HL-60 (cell line): ENCODE measurements at regions not wholly inside any gene's neighbourhood (a gene's known extent, or its start where the extent isn't known, plus 50 kb on each side); places are given as distances from the start of the nearest gene placed in this dataset.
A peak's percentile ranks its signal among the peaks of the same experiment; 100 is the strongest.

Experiments used
- DNase-seq, 2 experiments: peaks; one replicate each; pipeline ENCODE4 v3.0.0-alpha.2; 2010 to 2020; ENCODE audit warnings: low read depth in 1 of 2, low spot score in 1 of 2
- H3K27ac ChIP-seq: fragments of 250-450 bp; sonication (Bioruptor Pico); replicated peaks from 2 replicates; pipeline ENCODE4 v1.5.1; 2020; ENCODE audit warnings: mild to moderate bottlenecking, moderate library complexity
- H3K27me3 ChIP-seq: fragments of 250-450 bp; sonication (Bioruptor Pico); 2 replicates; pipeline ENCODE4 v1.5.1; 2021; ENCODE audit warnings: mild to moderate bottlenecking, moderate library complexity; ENCODE audit not compliant: insufficient read depth, poor library complexity, severe bottlenecking
- H3K4me3 ChIP-seq: replicated peaks from 2 replicates; pipeline ENCODE4 v1.5.1; 2011; ENCODE audit warnings: mild to moderate bottlenecking, control low read depth, low read length; ENCODE audit not compliant: insufficient read depth
- CTCF ChIP-seq: IDR thresholded peaks from one replicate; pipeline ENCODE4 v1.5.1; 2011; ENCODE audit warnings: low read length, control low read depth, inconsistent platforms; ENCODE audit not compliant: insufficient read depth
- GABPA ChIP-seq: IDR thresholded peaks from 2 replicates; pipeline ENCODE4 v1.6.1; 2012; ENCODE audit warnings: low read depth
- POLR2AphosphoS5 ChIP-seq: IDR thresholded peaks from 2 replicates; pipeline ENCODE4 v1.6.1; 2012; ENCODE audit warnings: low read depth
- REST ChIP-seq: IDR thresholded peaks from 2 replicates; pipeline ENCODE4 v1.6.1; 2012; ENCODE audit warnings: low read depth; ENCODE audit not compliant: insufficient replicate concordance
- SPI1 ChIP-seq: IDR thresholded peaks from 2 replicates; pipeline ENCODE4 v1.6.1; 2012; ENCODE audit warnings: low read depth, mild to moderate bottlenecking, borderline replicate concordance

- H3K4me3 ChIP-seq = no peak overlapping the region
- no peak for DNase-seq
- TF ChIP-seq REST (no peak), GABPA (no peak)
- H3K27ac ChIP-seq = no peak overlapping the region
- no peaks in the 10 kb centered on the region for H3K27me3 ChIP-seq
Measured at GRCh38 chr19:16000024-16000663, 51.3 kb downstream of the OR10H4 start.

- Histone ChIP-seq H3K27me3 (no peaks in the 10 kb centered on the region), H3K4me3 (peak overlapping the region; percentile 29), H3K27ac (peak overlapping the region; percentile 42)
- TF ChIP-seq GABPA (no peak), REST (peak; percentile 22), CTCF (no peak), SPI1 (no peak), POLR2AphosphoS5 (peak; percentile 45; the same call in 1 of the 2 replicates)
- peak; percentile 23 to 58 for DNase-seq
Measured at GRCh38 chr19:16001481-16002312, 52.9 kb downstream of the OR10H4 start.

DNA sequence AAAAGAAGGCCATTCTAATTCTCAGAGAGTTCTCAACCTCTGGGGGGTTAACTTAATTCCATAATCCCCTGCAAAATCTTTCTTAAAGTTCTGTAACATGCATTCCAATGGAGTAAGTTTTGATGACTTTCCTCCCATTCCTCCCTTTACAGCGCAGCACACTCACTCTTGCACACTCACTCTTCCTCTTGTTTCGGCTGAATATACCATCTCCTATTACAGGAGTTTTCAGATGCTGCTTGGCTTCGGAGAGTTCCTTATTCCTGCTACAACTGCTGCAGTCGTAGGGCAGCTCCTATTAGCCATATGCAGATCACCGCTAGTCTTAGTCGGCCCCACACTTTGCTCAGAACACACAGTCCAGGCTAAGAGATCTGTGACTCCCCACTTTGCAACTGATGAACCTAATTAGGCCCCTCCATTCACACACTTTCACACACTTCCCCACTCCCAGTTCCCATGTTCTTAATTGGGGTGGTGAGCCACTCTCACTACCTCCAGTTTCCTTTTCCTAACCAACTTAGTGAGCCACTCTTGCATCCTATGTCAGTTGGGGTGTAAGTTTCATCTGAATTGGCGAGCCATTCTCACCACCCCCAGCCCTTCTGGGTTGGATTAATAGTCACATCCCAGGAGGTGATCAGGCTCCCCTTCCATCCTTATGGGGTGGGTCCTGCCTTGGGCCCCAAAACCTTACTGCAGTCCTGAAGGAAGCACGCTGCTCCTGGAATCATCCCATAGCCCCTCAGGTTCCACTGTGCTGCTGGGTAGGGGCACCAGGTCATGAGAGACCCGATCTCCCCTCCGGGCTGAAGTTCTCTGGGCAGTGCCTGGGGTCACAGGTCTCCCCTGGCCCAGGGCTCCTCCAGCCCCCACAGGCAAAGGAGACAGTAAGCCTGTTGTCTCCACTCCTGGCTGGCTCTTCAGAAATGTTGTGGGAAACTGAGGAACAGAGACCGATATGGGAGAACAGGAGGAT lies 53.9 kb downstream of the OR10H4 start:
- DNase-seq = peak; percentile 18 to 26
- H3K27ac ChIP-seq = peak overlapping the region; percentile 42
- H3K4me3 ChIP-seq = peak overlapping the region; percentile 29
- no peaks in the 10 kb centered on the region for H3K27me3 ChIP-seq
- no peak for TF ChIP-seq CTCF
- TF ChIP-seq SPI1 = peak; percentile 20; the same call in 1 of the 2 replicates

- no peak for DNase-seq
- H3K4me3 ChIP-seq = no peak overlapping the region
- TF ChIP-seq SPI1 (no peak), REST (no peak), POLR2AphosphoS5 (no peak), CTCF (no peak), GABPA (no peak)
Measured at GRCh38 chr19:16003391-16003790, 54.6 kb downstream of the OR10H4 start.

More at GRCh38 chr19:16003391-16003790, 54.6 kb downstream of the OR10H4 start:
- no peaks in the 10 kb centered on the region for H3K27me3 ChIP-seq
- H3K27ac ChIP-seq = no peak overlapping the region
